Calu3 (cell line): ENCODE measurements at regions not wholly inside any gene's neighbourhood (a gene's known extent, or its start where the extent isn't known, plus 50 kb on each side); places are given as distances from the start of the nearest gene placed in this dataset.
"Not testable (repeated sequence)": the region's sequence is repeated elsewhere in the genome, so short reads cannot be mapped to it uniquely, and the experiment has no call there.

Experiments
- BruUV-seq: library from RNA; stranded (reverse); fragments of 400-500 nt; replicated peaks from 2 replicates; lab custom pipeline; 2021; lab: Mats Ljungman, UMichigan
- CTCF ChIA-PET: fragments of 300-600 bp; sonication (Branson Sonifier 250); formaldehyde crosslinking; loops from one replicate; lab custom pipeline; 2022; ENCODE audit warnings: antibody characterized with exemption; lab: Charles Lee
- DNase-seq: peaks from one replicate; pipeline ENCODE4 v3.0.0; 2022
- H3K27ac Mint-ChIP-seq: one replicate; pipeline ENCODE4 v1.8.0; 2022; ENCODE audit warnings: mixed read lengths; ENCODE audit not compliant: unreplicated experiment
- H3K27me3 Mint-ChIP-seq: one replicate; pipeline ENCODE4 v1.8.0; 2022; ENCODE audit warnings: mixed read lengths; ENCODE audit not compliant: unreplicated experiment
- H3K36me3 Mint-ChIP-seq: one replicate; pipeline ENCODE4 v1.8.0; 2022; ENCODE audit warnings: mild to moderate bottlenecking, moderate library complexity, mixed read lengths; ENCODE audit not compliant: insufficient read depth, unreplicated experiment
- H3K4me1 Mint-ChIP-seq: one replicate; pipeline ENCODE4 v1.8.0; 2022; ENCODE audit warnings: mild to moderate bottlenecking, low read depth, mixed read lengths; ENCODE audit not compliant: unreplicated experiment
- H3K4me3 Mint-ChIP-seq: one replicate; pipeline ENCODE4 v1.8.0; 2022; ENCODE audit warnings: mild to moderate bottlenecking, low read depth, moderate library complexity, mixed read lengths; ENCODE audit not compliant: unreplicated experiment
- H3K9me3 Mint-ChIP-seq: one replicate; pipeline ENCODE4 v1.8.0; 2022; ENCODE audit warnings: low read depth, mixed read lengths; ENCODE audit not compliant: unreplicated experiment
- intact Hi-C: fragments of 100-400 bp; cut with micrococcal nuclease; formaldehyde crosslinking; loops from one replicate; pipeline ENCODE4 v1.10.0; 2022; ENCODE audit not compliant: unreplicated experiment
- TF ChIP-seq, protein P1 (sequence below): fragments of 200-600 bp; IDR thresholded peaks from one replicate; pipeline ENCODE4 v1.8.0; 2022; ENCODE audit warnings: antibody characterized with exemption; ENCODE audit not compliant: unreplicated experiment

- H3K4me3 Mint-ChIP-seq, H3K27me3 Mint-ChIP-seq, H3K27ac Mint-ChIP-seq, CTCF ChIA-PET, BruUV-seq, intact Hi-C loops, H3K4me1 Mint-ChIP-seq, DNase-seq, H3K9me3 Mint-ChIP-seq: not testable (repeated sequence)
- H3K36me3 Mint-ChIP-seq = peaks cover 46% of the 10 kb centered on the region
Measured at GRCh38 chr16:70014915-70015314, 63.8 kb downstream of the CLEC18A start.

- H3K9me3 Mint-ChIP-seq, H3K4me1 Mint-ChIP-seq, H3K27me3 Mint-ChIP-seq, H3K27ac Mint-ChIP-seq, BruUV-seq, intact Hi-C loops, CTCF ChIA-PET, H3K4me3 Mint-ChIP-seq, DNase-seq: not testable (repeated sequence)
- H3K36me3 Mint-ChIP-seq = peaks cover 56% of the 10 kb centered on the region
Measured at GRCh38 chr16:70016751-70017150, 65.6 kb downstream of the CLEC18A start.

DNA sequence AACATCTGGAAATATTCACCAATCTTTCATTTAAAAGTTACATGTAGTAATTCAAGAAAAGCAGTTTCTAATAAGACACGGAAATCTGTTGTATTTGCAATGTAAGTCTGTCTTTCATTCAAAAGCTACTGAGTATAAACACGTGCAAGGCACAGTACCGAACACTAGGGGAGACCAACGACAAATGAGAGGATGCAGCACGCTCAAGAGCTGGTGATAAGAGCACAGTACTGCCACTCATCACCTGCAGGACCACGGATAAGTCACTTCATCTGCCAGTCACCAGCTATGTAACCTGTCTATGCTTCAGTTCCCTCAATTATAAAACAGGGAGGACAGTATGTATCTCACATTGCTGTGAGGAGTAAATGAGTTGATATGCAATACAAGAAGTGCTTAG, 67.1 kb downstream of the CLEC18A start:
- H3K27ac Mint-ChIP-seq = no peak overlapping the region
- TF ChIP-seq, protein P1, sequence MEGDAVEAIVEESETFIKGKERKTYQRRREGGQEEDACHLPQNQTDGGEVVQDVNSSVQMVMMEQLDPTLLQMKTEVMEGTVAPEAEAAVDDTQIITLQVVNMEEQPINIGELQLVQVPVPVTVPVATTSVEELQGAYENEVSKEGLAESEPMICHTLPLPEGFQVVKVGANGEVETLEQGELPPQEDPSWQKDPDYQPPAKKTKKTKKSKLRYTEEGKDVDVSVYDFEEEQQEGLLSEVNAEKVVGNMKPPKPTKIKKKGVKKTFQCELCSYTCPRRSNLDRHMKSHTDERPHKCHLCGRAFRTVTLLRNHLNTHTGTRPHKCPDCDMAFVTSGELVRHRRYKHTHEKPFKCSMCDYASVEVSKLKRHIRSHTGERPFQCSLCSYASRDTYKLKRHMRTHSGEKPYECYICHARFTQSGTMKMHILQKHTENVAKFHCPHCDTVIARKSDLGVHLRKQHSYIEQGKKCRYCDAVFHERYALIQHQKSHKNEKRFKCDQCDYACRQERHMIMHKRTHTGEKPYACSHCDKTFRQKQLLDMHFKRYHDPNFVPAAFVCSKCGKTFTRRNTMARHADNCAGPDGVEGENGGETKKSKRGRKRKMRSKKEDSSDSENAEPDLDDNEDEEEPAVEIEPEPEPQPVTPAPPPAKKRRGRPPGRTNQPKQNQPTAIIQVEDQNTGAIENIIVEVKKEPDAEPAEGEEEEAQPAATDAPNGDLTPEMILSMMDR = no peak
- H3K27me3 Mint-ChIP-seq = no peaks in the 10 kb centered on the region

DNA sequence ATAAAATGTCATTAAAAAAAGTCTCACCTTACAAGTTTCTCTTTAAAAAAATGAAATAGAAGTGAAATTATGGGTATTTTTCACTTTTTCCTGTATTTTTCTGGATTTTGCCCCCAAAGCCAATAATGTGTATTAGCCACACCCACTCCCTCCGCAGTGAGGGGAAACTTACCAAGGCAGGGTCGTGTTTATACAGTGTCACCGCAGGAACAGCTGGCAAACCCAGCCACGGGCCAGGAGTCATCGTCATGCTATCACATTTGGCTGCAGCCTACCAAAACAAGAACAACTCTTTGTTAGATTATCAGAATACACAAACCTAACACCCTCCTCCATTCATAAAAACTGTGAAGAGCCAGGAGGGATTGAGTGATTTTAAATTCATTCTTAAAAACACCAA, 72.1 kb downstream of the CLEC18A start:
- intact Hi-C loops, DNase-seq, H3K27me3 Mint-ChIP-seq, H3K4me1 Mint-ChIP-seq, H3K4me3 Mint-ChIP-seq, BruUV-seq, H3K9me3 Mint-ChIP-seq, H3K27ac Mint-ChIP-seq: not testable (repeated sequence)
- H3K36me3 Mint-ChIP-seq = peaks cover 50% of the 10 kb centered on the region
- CTCF ChIA-PET = interaction anchor here (0.5 kb wide), 1 partner anchor 12 kb away, joined by 4 read pairs; no protein-coding TSS in a partner anchor

More for the DNA sequence above, 67.1 kb downstream of the CLEC18A start:
- H3K36me3 Mint-ChIP-seq = peaks cover 46% of the 10 kb centered on the region
- no peaks in the 10 kb centered on the region for H3K9me3 Mint-ChIP-seq
- H3K4me3 Mint-ChIP-seq = no peak overlapping the region
- BruUV-seq = no TSS peak
- CTCF ChIA-PET = no interaction called here
- no peaks in the 10 kb centered on the region for H3K4me1 Mint-ChIP-seq
- peak; percentile 29 for DNase-seq
- intact Hi-C loops = no loop called here

- H3K9me3 Mint-ChIP-seq, BruUV-seq, intact Hi-C loops, H3K27me3 Mint-ChIP-seq, H3K4me3 Mint-ChIP-seq, CTCF ChIA-PET, H3K4me1 Mint-ChIP-seq, DNase-seq, H3K27ac Mint-ChIP-seq: not testable (repeated sequence)
- H3K36me3 Mint-ChIP-seq = peaks cover 55% of the 10 kb centered on the region
Measured at GRCh38 chr16:70023956-70024355, 72.8 kb downstream of the CLEC18A start.

DNA sequence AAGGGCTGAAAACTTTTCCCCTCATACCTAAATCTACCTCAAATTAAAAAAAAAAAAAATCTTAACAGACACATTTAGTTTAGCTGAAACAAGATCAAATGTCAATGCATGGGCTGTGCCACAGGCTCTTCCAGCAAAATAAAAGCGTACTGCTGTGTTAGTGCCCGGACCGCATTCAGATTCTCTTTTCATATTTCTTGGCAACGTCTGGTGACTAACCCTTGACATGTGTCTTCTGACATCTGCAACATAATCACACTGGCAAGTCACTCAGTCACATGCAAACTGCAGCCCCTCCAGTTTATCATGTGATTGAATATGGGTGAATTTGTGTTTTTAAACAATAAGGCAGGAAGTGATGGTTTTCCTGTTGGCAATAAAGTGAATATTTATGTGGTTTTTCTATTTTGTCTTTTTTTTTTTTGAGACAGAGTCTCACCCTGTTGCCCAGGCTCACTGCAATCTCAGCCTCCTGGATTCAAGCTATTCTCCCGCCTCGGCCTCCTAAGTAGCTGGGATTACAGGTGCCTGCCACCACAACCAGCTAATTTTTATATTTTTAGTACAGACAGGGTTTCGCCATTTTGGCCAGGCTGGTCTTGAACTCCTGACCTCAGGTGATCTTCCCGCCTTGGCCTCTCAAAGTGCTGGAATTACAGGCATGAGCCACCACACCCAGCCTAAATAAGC, 75.2 kb downstream of the CLEC18A start:
- H3K27ac Mint-ChIP-seq, DNase-seq, H3K4me3 Mint-ChIP-seq, H3K9me3 Mint-ChIP-seq, intact Hi-C loops, BruUV-seq, H3K4me1 Mint-ChIP-seq, H3K27me3 Mint-ChIP-seq: not testable (repeated sequence)
- CTCF ChIA-PET = interaction anchor here (0.7 kb wide), 1 partner anchor 240 kb away, joined by 7 read pairs; no protein-coding TSS in a partner anchor
- H3K36me3 Mint-ChIP-seq = peaks cover 48% of the 10 kb centered on the region

- H3K4me3 Mint-ChIP-seq, BruUV-seq, H3K4me1 Mint-ChIP-seq, H3K27ac Mint-ChIP-seq, H3K27me3 Mint-ChIP-seq, CTCF ChIA-PET, DNase-seq, H3K9me3 Mint-ChIP-seq, intact Hi-C loops: not testable (repeated sequence)
- peaks cover 37% of the 10 kb centered on the region for H3K36me3 Mint-ChIP-seq
Measured at GRCh38 chr16:70032906-70033305, 81.2 kb upstream of the PDPR start.

GRCh38 chr16:70037913-70038312, 76.2 kb upstream of the PDPR start:
- DNase-seq, H3K9me3 Mint-ChIP-seq, H3K4me3 Mint-ChIP-seq, intact Hi-C loops, CTCF ChIA-PET, H3K27ac Mint-ChIP-seq, H3K27me3 Mint-ChIP-seq, H3K4me1 Mint-ChIP-seq, BruUV-seq: not testable (repeated sequence)
- H3K36me3 Mint-ChIP-seq = peaks cover 15% of the 10 kb centered on the region

- H3K9me3 Mint-ChIP-seq, H3K36me3 Mint-ChIP-seq, H3K4me1 Mint-ChIP-seq, H3K27me3 Mint-ChIP-seq, BruUV-seq, intact Hi-C loops, DNase-seq, CTCF ChIA-PET, H3K4me3 Mint-ChIP-seq, H3K27ac Mint-ChIP-seq: not testable (repeated sequence)
Measured at GRCh38 chr16:70040554-70040953, 73.6 kb upstream of the PDPR start.
